ENCODE measurements at regions not wholly inside any gene's neighbourhood (a gene's known extent, or its start where the extent isn't known, plus 50 kb on each side); places are given as distances from the start of the nearest gene placed in this dataset.

GRCh38 chr1:60386249-60386648 lies 312.7 kb upstream of the C1orf87 start:
- intact Hi-C loops (cut with DNase I): no loop called here
- DNase-seq: no peak
- H3K4me1 ChIP-seq: no peaks in the 10 kb centered on the region
- ATAC-seq: no peak
- no peak for TF ChIP-seq CTCF (IDR thresholded peaks at IDR 0.05)
- no peaks in the 10 kb centered on the region for H3K27me3 ChIP-seq (ENCODE audit: insufficient read depth in 3 of 3, low read length in 2 of 3)
- H3K9me3 ChIP-seq: no peaks in the 10 kb centered on the region
- no peak overlapping the region for H3K27ac ChIP-seq
- no peaks in the 10 kb centered on the region for H3K36me3 ChIP-seq (ENCODE audit: insufficient read depth in 1 of 2, low read depth in 1 of 2)
- WGBS, 3 donors: 59 to 73% (median 69%) methylated on average over 3 of the region's 3 CpGs
- no peak overlapping the region for H3K4me3 ChIP-seq

GRCh38 chr1:60376196-60376595 lies 302.6 kb upstream of the C1orf87 start:
- Histone ChIP-seq H3K27me3 (ENCODE audit: insufficient read depth in 3 of 3, low read length in 2 of 3) (peaks cover 0 to 1% (median 0%) of the 10 kb centered on the region in 3 donors), H3K36me3 (ENCODE audit: insufficient read depth in 1 of 2, low read depth in 1 of 2) (no peaks in the 10 kb centered on the region), H3K4me1 (no peaks in the 10 kb centered on the region), H3K4me3 (no peak overlapping the region), H3K27ac (no peak overlapping the region), H3K9me3 (no peaks in the 10 kb centered on the region)
- TF ChIP-seq CTCF (IDR thresholded peaks at IDR 0.05): no peak
- 93 to 96% (median 94%) methylated on average over 1 of the region's 1 CpG for WGBS, 3 donors
- intact Hi-C loops (cut with DNase I): no loop called here
- no peak for DNase-seq
- no peak for ATAC-seq

GRCh38 chr1:60374537-60374936 lies 301.0 kb upstream of the C1orf87 start:
- no peak for ATAC-seq
- WGBS, 3 donors: 80 to 93% (median 88%) methylated on average over 1 of the region's 1 CpG

GRCh38 chr1:60367532-60367931 lies 294.0 kb upstream of the C1orf87 start:
- ATAC-seq: no peak
- Histone ChIP-seq H3K4me1 (no peaks in the 10 kb centered on the region), H3K27ac (no peak overlapping the region), H3K36me3 (ENCODE audit: insufficient read depth in 1 of 2, low read depth in 1 of 2) (no peaks in the 10 kb centered on the region), H3K27me3 (ENCODE audit: insufficient read depth in 3 of 3, low read length in 2 of 3) (peaks cover 0 to 5% (median 0%) of the 10 kb centered on the region in 3 donors), H3K9me3 (no peaks in the 10 kb centered on the region), H3K4me3 (no peak overlapping the region)
- DNase-seq: no peak
- intact Hi-C loops (cut with DNase I): no loop called here
- 6 to 16% (median 10%) methylated on average over 7 of the region's 7 CpGs for WGBS, 3 donors
- TF ChIP-seq CTCF (IDR thresholded peaks at IDR 0.05): no peak

More at GRCh38 chr1:60374537-60374936, 301.0 kb upstream of the C1orf87 start:
- intact Hi-C loops (cut with DNase I): no loop called here
- H3K36me3 ChIP-seq (ENCODE audit: insufficient read depth in 1 of 2, low read depth in 1 of 2): no peaks in the 10 kb centered on the region
- H3K4me3 ChIP-seq: no peak overlapping the region
- no peaks in the 10 kb centered on the region for H3K4me1 ChIP-seq
- H3K9me3 ChIP-seq: no peaks in the 10 kb centered on the region
- no peak for TF ChIP-seq CTCF (IDR thresholded peaks at IDR 0.05)
- H3K27ac ChIP-seq: no peak overlapping the region
- DNase-seq: no peak
- peaks cover 0 to 5% (median 0%) of the 10 kb centered on the region in 3 donors for H3K27me3 ChIP-seq (ENCODE audit: insufficient read depth in 3 of 3, low read length in 2 of 3)

- WGBS, 3 donors: 58 to 60% (median 59%) methylated on average over 3 of the region's 3 CpGs
- Histone ChIP-seq H3K9me3 (no peaks in the 10 kb centered on the region), H3K27me3 (ENCODE audit: insufficient read depth in 3 of 3, low read length in 2 of 3) (no peaks in the 10 kb centered on the region), H3K4me3 (no peak overlapping the region), H3K36me3 (ENCODE audit: insufficient read depth in 1 of 2, low read depth in 1 of 2) (no peaks in the 10 kb centered on the region), H3K27ac (no peak overlapping the region), H3K4me1 (no peaks in the 10 kb centered on the region)
- TF ChIP-seq CTCF (IDR thresholded peaks at IDR 0.05): no peak
- intact Hi-C loops (cut with DNase I): no loop called here
- no peak for DNase-seq
- no peak for ATAC-seq
Measured at GRCh38 chr1:60359431-60359830, 285.9 kb upstream of the C1orf87 start.

All from psoas muscle (tissue), 7 donors.